HCT116 (cell line): ENCODE measurements at regions not wholly inside any gene's neighbourhood (a gene's known extent, or its start where the extent isn't known, plus 50 kb on each side); places are given as distances from the start of the nearest gene placed in this dataset.

Source experiments
- RAD21 ChIP-seq: IDR thresholded peaks from 2 replicates; pipeline ENCODE4 v1.6.1; 2012; ENCODE audit warnings: low read depth, mild to moderate bottlenecking
- TF ChIP-seq, protein P1 (sequence below), 3 experiments: fragments of 200-600 bp in 1 of 3; sonication (generic) in 1 of 3; IDR thresholded peaks in 2 of 3; conservative IDR thresholded peaks in 1 of 3; 2 replicates each; pipeline ENCODE4 v1.5.1; 2012 to 2017; ENCODE audit warnings: low read depth in 2 of 3, low read length in 2 of 3, antibody characterized with exemption in 1 of 3, borderline replicate concordance in 1 of 3, control low read depth in 1 of 3, mild to moderate bottlenecking in 1 of 3, mixed read lengths in 1 of 3, mixed run types in 1 of 3, moderate library complexity in 1 of 3; ENCODE audit not compliant: insufficient read depth in 1 of 3

DNA sequence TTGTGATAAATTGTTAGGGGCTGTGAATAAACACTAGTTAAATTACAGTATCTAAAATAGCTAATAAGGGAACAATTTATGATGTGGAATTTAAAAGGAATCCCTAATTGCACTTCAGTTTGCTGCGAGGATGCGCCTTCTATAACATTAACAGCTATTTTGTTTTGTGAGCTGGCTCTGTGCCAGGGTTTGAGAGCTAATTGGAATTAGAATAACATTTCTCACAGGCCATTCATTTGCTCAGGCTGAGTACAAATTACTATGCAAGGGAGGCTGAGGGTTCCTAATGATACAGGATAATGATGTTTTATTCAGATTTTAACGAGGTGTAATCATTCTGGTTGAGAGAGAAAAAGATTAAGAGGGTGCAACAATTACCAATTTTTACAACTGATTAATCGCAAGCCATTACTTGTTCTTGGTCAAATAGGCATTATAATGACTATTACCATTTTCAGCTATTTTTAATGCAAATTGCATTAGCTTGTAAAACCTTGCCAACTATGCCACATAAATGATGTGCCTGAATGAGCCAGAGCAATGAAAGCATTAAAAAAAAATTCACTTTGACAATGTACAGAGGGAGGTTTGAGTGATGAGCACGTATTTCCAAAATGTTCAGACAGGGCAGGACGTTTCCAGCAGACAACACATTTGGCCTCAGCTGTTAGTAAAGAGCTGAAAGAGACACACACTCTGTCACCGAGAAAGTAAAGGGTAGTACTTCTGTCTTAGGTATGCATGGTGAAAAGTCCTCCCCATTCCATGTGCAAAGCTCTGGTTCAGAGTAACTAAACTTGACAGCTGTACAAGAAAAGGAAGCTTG lies 576.5 kb downstream of the TLE1 start:
- TF ChIP-seq, protein P1, sequence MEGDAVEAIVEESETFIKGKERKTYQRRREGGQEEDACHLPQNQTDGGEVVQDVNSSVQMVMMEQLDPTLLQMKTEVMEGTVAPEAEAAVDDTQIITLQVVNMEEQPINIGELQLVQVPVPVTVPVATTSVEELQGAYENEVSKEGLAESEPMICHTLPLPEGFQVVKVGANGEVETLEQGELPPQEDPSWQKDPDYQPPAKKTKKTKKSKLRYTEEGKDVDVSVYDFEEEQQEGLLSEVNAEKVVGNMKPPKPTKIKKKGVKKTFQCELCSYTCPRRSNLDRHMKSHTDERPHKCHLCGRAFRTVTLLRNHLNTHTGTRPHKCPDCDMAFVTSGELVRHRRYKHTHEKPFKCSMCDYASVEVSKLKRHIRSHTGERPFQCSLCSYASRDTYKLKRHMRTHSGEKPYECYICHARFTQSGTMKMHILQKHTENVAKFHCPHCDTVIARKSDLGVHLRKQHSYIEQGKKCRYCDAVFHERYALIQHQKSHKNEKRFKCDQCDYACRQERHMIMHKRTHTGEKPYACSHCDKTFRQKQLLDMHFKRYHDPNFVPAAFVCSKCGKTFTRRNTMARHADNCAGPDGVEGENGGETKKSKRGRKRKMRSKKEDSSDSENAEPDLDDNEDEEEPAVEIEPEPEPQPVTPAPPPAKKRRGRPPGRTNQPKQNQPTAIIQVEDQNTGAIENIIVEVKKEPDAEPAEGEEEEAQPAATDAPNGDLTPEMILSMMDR (IDR thresholded peaks at IDR 0.05 in 2 of 3, conservative IDR thresholded peaks at IDR 0.05 in 1 of 3; ENCODE audit: borderline replicate concordance in 1 of 3, insufficient read depth in 1 of 3, low read depth in 2 of 3, low read length in 2 of 3), result no peak
- TF ChIP-seq RAD21, result no peak
